Mucosa of rectum (tissue), 2 donors: ENCODE measurements at regions not wholly inside any gene's neighbourhood (a gene's known extent, or its start where the extent isn't known, plus 50 kb on each side); places are given as distances from the start of the nearest gene placed in this dataset.

Experiments used
- H3K27ac ChIP-seq, 2 donors: one replicate each; pipeline ENCODE4 v1.7.0; 2013; ENCODE audit warnings: inconsistent platforms in 2 of 2, low read depth in 2 of 2, low read length in 2 of 2
- H3K27me3 ChIP-seq, 2 donors: one replicate each; pipeline ENCODE4 v1.7.0; 2013; ENCODE audit warnings: low read length in 2 of 2; ENCODE audit not compliant: control insufficient read depth in 2 of 2, insufficient read depth in 2 of 2
- H3K36me3 ChIP-seq, 2 donors: one replicate each; pipeline ENCODE4 v1.7.0; 2013; ENCODE audit warnings: low read length in 2 of 2; ENCODE audit not compliant: control insufficient read depth in 2 of 2, insufficient read depth in 2 of 2
- H3K4me1 ChIP-seq, 2 donors: one replicate each; pipeline ENCODE4 v1.7.0; 2013; ENCODE audit warnings: low read length in 2 of 2, mild to moderate bottlenecking in 1 of 2; ENCODE audit not compliant: control insufficient read depth in 2 of 2, insufficient read depth in 2 of 2
- H3K4me3 ChIP-seq, 2 donors: one replicate each; pipeline ENCODE4 v1.7.0; 2013; ENCODE audit warnings: low read length in 2 of 2
- H3K9ac ChIP-seq, 2 donors: one replicate each; pipeline ENCODE4 v1.7.0; 2013; ENCODE audit warnings: low read length in 2 of 2, low read depth in 1 of 2, mild to moderate bottlenecking in 1 of 2
- H3K9me3 ChIP-seq, 2 donors: one replicate each; pipeline ENCODE4 v1.7.0; 2013; ENCODE audit warnings: low read length in 2 of 2; ENCODE audit not compliant: control insufficient read depth in 2 of 2
- donor health status: healthy.
- donor health status: Normal muscosa, but diverticular disease.

DNA sequence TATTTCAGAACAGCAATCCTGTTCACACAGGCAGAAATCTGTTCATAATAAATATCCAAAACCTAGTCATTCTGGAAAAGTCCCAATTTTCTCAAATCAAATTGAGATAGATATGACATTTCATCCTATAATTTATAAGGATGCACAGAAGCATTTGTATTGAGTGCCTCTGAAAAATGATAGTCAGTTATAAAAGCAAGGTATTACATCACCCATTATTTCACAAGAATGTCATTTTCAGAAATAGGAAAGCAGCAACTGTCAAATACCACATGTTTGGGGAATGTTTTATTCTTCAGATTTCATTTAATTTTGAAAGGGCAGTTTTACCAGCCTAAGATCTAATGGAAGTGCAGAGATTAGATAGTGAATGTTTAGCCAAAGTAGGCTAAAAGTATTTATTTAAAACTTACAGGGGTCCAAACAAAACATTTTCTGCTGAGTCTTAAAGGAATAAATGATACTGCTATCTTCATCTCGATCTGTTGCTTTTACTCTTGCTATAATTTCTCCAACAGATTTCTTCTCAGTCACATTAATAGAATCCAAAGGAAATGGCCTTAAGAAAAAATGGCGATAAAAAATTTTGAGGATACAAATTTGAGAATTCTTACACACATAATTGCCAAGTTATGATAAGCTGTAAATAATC lies 185.8 kb downstream of the HGF start:
- Histone ChIP-seq H3K36me3 (no peaks in the 10 kb centered on the region), H3K4me1 (no peaks in the 10 kb centered on the region), H3K9me3 (no peaks in the 10 kb centered on the region), H3K4me3 (no peak overlapping the region), H3K27ac (no peak overlapping the region), H3K27me3 (no peaks in the 10 kb centered on the region), H3K9ac (no peak overlapping the region)

GRCh38 chr7:81583090-81583489 lies 186.8 kb downstream of the HGF start:
- H3K4me1 ChIP-seq = no peaks in the 10 kb centered on the region
- H3K9ac ChIP-seq = no peak overlapping the region
- H3K27me3 ChIP-seq = no peaks in the 10 kb centered on the region
- H3K4me3 ChIP-seq = no peak overlapping the region
- no peaks in the 10 kb centered on the region for H3K36me3 ChIP-seq
- no peaks in the 10 kb centered on the region for H3K9me3 ChIP-seq
- H3K27ac ChIP-seq = no peak overlapping the region

GRCh38 chr7:81577642-81578340 lies 192.1 kb downstream of the HGF start:
- Histone ChIP-seq H3K36me3 (no peaks in the 10 kb centered on the region), H3K27me3 (no peaks in the 10 kb centered on the region), H3K4me1 (no peaks in the 10 kb centered on the region), H3K9ac (no peak overlapping the region), H3K27ac (no peak overlapping the region), H3K4me3 (no peak overlapping the region), H3K9me3 (no peaks in the 10 kb centered on the region)

DNA sequence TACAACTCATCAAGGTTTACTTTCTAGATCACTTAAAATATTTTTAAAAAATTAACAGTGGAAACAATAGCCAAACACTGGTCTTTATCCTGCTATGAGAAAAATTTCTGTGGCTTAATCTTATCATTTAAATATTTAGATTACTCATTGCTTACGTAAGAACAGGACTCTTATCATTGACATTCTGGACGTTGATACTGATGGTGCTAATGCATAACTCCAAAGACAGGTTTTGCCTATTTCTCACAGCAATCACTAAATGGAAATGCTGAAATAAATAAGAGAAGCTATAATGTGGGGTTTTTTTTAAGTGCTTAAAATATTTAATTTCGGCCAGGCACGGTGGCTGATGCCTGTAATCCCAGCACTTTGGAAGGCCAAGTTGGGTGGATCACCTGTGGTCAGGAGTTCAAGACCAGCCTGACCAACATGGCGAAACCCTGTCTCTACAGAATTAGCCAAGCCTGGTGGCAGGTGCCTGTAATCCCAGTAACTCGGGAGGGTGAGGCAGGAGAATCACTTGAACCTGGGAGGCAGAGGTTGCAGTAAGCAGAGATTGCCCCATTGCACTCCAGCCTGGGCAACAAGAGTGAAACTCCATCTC lies 195.0 kb downstream of the HGF start:
- Histone ChIP-seq H3K9ac (no peak overlapping the region), H3K27ac (no peak overlapping the region), H3K4me3 (no peak overlapping the region), H3K27me3 (no peaks in the 10 kb centered on the region), H3K36me3 (no peaks in the 10 kb centered on the region), H3K9me3 (no peaks in the 10 kb centered on the region), H3K4me1 (no peaks in the 10 kb centered on the region)

DNA sequence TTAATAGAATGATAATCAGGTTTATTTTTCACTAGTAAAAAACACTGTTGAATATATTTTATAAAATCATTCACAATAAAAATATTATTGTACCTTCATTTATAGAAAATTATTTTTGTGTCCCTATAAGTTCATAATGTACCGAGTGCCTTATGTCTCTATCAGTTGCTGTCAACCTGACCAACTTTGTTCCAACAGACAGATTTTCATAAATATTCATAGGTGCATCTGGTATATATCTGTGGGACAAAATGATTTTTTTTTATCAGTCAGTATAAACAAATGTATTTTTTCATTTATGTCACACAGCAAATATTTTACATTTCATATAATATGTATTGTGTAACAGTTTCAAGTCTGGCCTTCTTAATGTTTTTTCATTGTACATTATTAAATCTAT lies 195.9 kb downstream of the HGF start:
- no peaks in the 10 kb centered on the region for H3K27me3 ChIP-seq
- H3K9ac ChIP-seq = no peak overlapping the region
- H3K9me3 ChIP-seq = no peaks in the 10 kb centered on the region
- no peaks in the 10 kb centered on the region for H3K36me3 ChIP-seq
- no peaks in the 10 kb centered on the region for H3K4me1 ChIP-seq
- no peak overlapping the region for H3K27ac ChIP-seq
- H3K4me3 ChIP-seq = no peak overlapping the region

GRCh38 chr7:81573128-81573527 lies 196.7 kb downstream of the HGF start:
- H3K4me3 ChIP-seq = no peak overlapping the region
- no peak overlapping the region for H3K27ac ChIP-seq
- H3K36me3 ChIP-seq = no peaks in the 10 kb centered on the region
- H3K9ac ChIP-seq = no peak overlapping the region
- no peaks in the 10 kb centered on the region for H3K9me3 ChIP-seq
- H3K4me1 ChIP-seq = no peaks in the 10 kb centered on the region
- no peaks in the 10 kb centered on the region for H3K27me3 ChIP-seq

GRCh38 chr7:81562581-81562980 lies 207.3 kb downstream of the HGF start:
- Histone ChIP-seq H3K4me3 (no peak overlapping the region), H3K27me3 (no peaks in the 10 kb centered on the region), H3K27ac (no peak overlapping the region), H3K9ac (no peak overlapping the region), H3K4me1 (no peaks in the 10 kb centered on the region), H3K9me3 (no peaks in the 10 kb centered on the region), H3K36me3 (no peaks in the 10 kb centered on the region)

- Histone ChIP-seq H3K27ac (no peak overlapping the region), H3K27me3 (no peaks in the 10 kb centered on the region), H3K4me1 (no peaks in the 10 kb centered on the region), H3K36me3 (no peaks in the 10 kb centered on the region), H3K9me3 (no peaks in the 10 kb centered on the region), H3K9ac (no peak overlapping the region), H3K4me3 (no peak overlapping the region)
These were observed 209.1 kb downstream of the HGF start for GRCh38 chr7:81560708-81561107.

- Histone ChIP-seq H3K27ac (no peak overlapping the region), H3K27me3 (no peaks in the 10 kb centered on the region), H3K4me1 (no peaks in the 10 kb centered on the region)
These were observed 220.3 kb downstream of the HGF start for GRCh38 chr7:81549484-81550016.

DNA sequence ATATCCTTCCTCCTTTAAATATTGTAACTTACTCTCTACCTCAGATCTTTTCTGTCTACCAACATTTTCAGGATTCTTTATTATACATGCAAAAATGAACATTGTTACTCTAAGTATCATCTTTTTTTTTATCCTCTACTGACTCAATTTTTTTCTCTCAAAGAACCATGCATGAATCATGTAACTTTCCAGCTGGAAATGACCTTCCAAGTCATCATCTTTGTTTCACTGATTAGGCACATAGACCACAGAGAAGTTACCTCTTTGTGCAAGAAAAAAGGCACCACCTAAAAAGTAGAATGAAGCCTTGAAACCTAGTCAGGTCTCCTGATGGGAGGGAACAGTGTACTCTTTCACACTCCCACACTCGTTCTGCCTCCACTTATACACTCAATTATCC lies 234.9 kb downstream of the HGF start:
- Histone ChIP-seq H3K27ac (no peak overlapping the region), H3K4me1 (no peaks in the 10 kb centered on the region), H3K36me3 (no peaks in the 10 kb centered on the region), H3K27me3 (no peaks in the 10 kb centered on the region), H3K9me3 (no peaks in the 10 kb centered on the region), H3K9ac (no peak overlapping the region), H3K4me3 (no peak overlapping the region)

More at GRCh38 chr7:81549484-81550016, 220.3 kb downstream of the HGF start:
- Histone ChIP-seq H3K4me3 (no peak overlapping the region), H3K36me3 (no peaks in the 10 kb centered on the region), H3K9ac (no peak overlapping the region), H3K9me3 (no peaks in the 10 kb centered on the region)
